Esophagus muscularis mucosa (tissue), 4 donors: ENCODE measurements at regions not wholly inside any gene's neighbourhood (a gene's known extent, or its start where the extent isn't known, plus 50 kb on each side); places are given as distances from the start of the nearest gene placed in this dataset.

Experiments
- CTCF ChIP-seq, 3 experiments: fragments of 200-600 bp in 2 of 3; fragments of 450-650 bp in 1 of 3; sonication (generic) in 2 of 3; IDR thresholded peaks; one replicate each; pipeline ENCODE4 v1.5.1; 2017 to 2019; ENCODE audit warnings: antibody characterized with exemption in 3 of 3, mild to moderate bottlenecking in 2 of 3, moderate library complexity in 1 of 3
- EP300 ChIP-seq: sonication (generic); formaldehyde crosslinking; IDR thresholded peaks from one replicate; pipeline ENCODE4 v1.6.1; 2017; ENCODE audit warnings: antibody characterized with exemption
- POLR2AphosphoS5 ChIP-seq, 2 donors: sonication (generic); formaldehyde crosslinking; IDR thresholded peaks; one replicate each; pipeline ENCODE4 v1.6.1; 2017; ENCODE audit warnings: antibody characterized with exemption in 2 of 2

GRCh38 chr13:72146816-72147215 lies 279.8 kb upstream of the DACH1 start:
- no peak for TF ChIP-seq CTCF (IDR thresholded peaks at IDR 0.05)
- TF ChIP-seq POLR2AphosphoS5 (IDR thresholded peaks at IDR 0.05): no peak
- no peak for TF ChIP-seq EP300
